HEK293 (cell line): ENCODE measurements at regions not wholly inside any gene's neighbourhood (a gene's known extent, or its start where the extent isn't known, plus 50 kb on each side); places are given as distances from the start of the nearest gene placed in this dataset.

Experiments used
- CTCF ChIA-PET: fragments of 350-600 bp; formaldehyde crosslinking; extraction: SDS; loops from one replicate; lab custom pipeline; 2021; ENCODE audit warnings: antibody characterized with exemption; lab: Yijun Ruan, JAX
- POLR2A ChIA-PET: fragments of 300-600 bp; formaldehyde crosslinking; extraction: SDS; loops from one replicate; lab custom pipeline; 2020; ENCODE audit warnings: antibody characterized with exemption, inconsistent platforms; lab: Yijun Ruan, JAX
- H3K27ac ChIP-seq: fragments of 200-500 bp; sonication (Bioruptor generic); 2 replicates; pipeline ENCODE4 v1.5.1; 2014; ENCODE audit warnings: low read depth, low read length, control low read depth, inconsistent platforms; ENCODE audit errors: extremely low read depth
- H3K36me3 ChIP-seq, 2 experiments: fragments of 200-500 bp in 1 of 2; sonication (Bioruptor generic) in 1 of 2; 1 replicate in 1 of 2; 2 replicates in 1 of 2; pipeline ENCODE4 v1.5.1; 2014 to 2017; ENCODE audit warnings: inconsistent platforms in 2 of 2, low read length in 2 of 2; ENCODE audit not compliant: control insufficient read depth in 2 of 2, insufficient read depth in 1 of 2
- H3K4me1 ChIP-seq: fragments of 200-500 bp; sonication (Bioruptor generic); 2 replicates; pipeline ENCODE4 v1.5.1; 2014; ENCODE audit warnings: mild to moderate bottlenecking, low read length, inconsistent platforms; ENCODE audit not compliant: control insufficient read depth, insufficient read depth
- H3K4me3 ChIP-seq: 2 replicates; pipeline ENCODE4 v1.5.1; 2011; ENCODE audit warnings: low read depth, mild to moderate bottlenecking, control low read depth, low read length, moderate library complexity
- H3K9me3 ChIP-seq: fragments of 200-500 bp; sonication (Bioruptor generic); 2 replicates; pipeline ENCODE4 v1.5.1; 2014; ENCODE audit warnings: low read depth, low read length, inconsistent platforms; ENCODE audit not compliant: control insufficient read depth, insufficient read depth
- HOXD13 ChIP-seq: sonication (generic); formaldehyde crosslinking; IDR thresholded peaks from 2 replicates; pipeline ENCODE4 v1.8.0; 2022; ENCODE audit warnings: missing genetic modification reagents, borderline replicate concordance
- KLF9 ChIP-seq: fragments of 450-650 bp; formaldehyde crosslinking; IDR thresholded peaks from 2 replicates; pipeline ENCODE4 v1.5.1; 2016; ENCODE audit warnings: missing biosample characterization, missing genetic modification characterization, low read depth
- PRDM1 ChIP-seq: fragments of 450-650 bp; formaldehyde crosslinking; IDR thresholded peaks from 2 replicates; pipeline ENCODE4; 2016; ENCODE audit warnings: missing biosample characterization, missing genetic modification characterization
- SETDB1 ChIP-seq: IDR thresholded peaks from one replicate; pipeline ENCODE4 v1.6.1; 2017; ENCODE audit warnings: mild to moderate bottlenecking, low read length, moderate library complexity, mixed read lengths; ENCODE audit not compliant: insufficient read length
- ZBTB1 ChIP-seq: fragments of 450-650 bp; formaldehyde crosslinking; IDR thresholded peaks from 2 replicates; pipeline ENCODE4 v1.5.1; 2016; ENCODE audit warnings: missing biosample characterization, missing genetic modification characterization
- ZNF112 ChIP-seq: fragments of 450-650 bp; formaldehyde crosslinking; IDR thresholded peaks from 2 replicates; pipeline ENCODE4 v1.5.0; 2017; ENCODE audit warnings: missing biosample characterization, missing genetic modification characterization
- ZNF121 ChIP-seq: fragments of 450-650 bp; formaldehyde crosslinking; IDR thresholded peaks from 2 replicates; pipeline ENCODE4 v1.5.1; 2016; ENCODE audit warnings: missing biosample characterization, missing genetic modification characterization
- ZNF132 ChIP-seq: fragments of 450-650 bp; formaldehyde crosslinking; IDR thresholded peaks from 2 replicates; pipeline ENCODE4 v1.5.1; 2017; ENCODE audit warnings: missing biosample characterization, missing genetic modification characterization, borderline replicate concordance
- ZNF146 ChIP-seq: fragments of 450-650 bp; formaldehyde crosslinking; IDR thresholded peaks from 2 replicates; pipeline ENCODE4 v1.5.1; 2016; ENCODE audit warnings: missing biosample characterization, missing genetic modification characterization
- ZNF155 ChIP-seq: fragments of 450-650 bp; formaldehyde crosslinking; IDR thresholded peaks from 2 replicates; pipeline ENCODE4 v1.5.1; 2016; ENCODE audit warnings: missing biosample characterization, missing genetic modification characterization
- ZNF202 ChIP-seq: fragments of 450-650 bp; formaldehyde crosslinking; IDR thresholded peaks from 2 replicates; pipeline ENCODE4 v1.5.1; 2016; ENCODE audit warnings: missing biosample characterization, missing genetic modification characterization, borderline replicate concordance
- ZNF211 ChIP-seq: fragments of 450-650 bp; formaldehyde crosslinking; IDR thresholded peaks from 2 replicates; pipeline ENCODE4 v1.5.1; 2016; ENCODE audit warnings: low read depth, missing biosample characterization, missing genetic modification characterization
- ZNF24 ChIP-seq: fragments of 450-650 bp; formaldehyde crosslinking; IDR thresholded peaks from 2 replicates; pipeline ENCODE4 v1.5.1; 2016; ENCODE audit warnings: missing biosample characterization, missing genetic modification characterization
- ZNF530 ChIP-seq: fragments of 450-650 bp; formaldehyde crosslinking; IDR thresholded peaks from 2 replicates; pipeline ENCODE4 v1.5.1; 2016; ENCODE audit warnings: low read depth, missing biosample characterization, missing genetic modification characterization
- ZNF544 ChIP-seq: fragments of 450-650 bp; formaldehyde crosslinking; IDR thresholded peaks from 2 replicates; pipeline ENCODE4 v1.5.0; 2017; ENCODE audit warnings: missing biosample characterization, missing genetic modification characterization
- ZNF664 ChIP-seq: fragments of 450-650 bp; formaldehyde crosslinking; IDR thresholded peaks from 2 replicates; pipeline ENCODE4 v1.5.1; 2016; ENCODE audit warnings: missing biosample characterization, missing genetic modification characterization
- ZNF747 ChIP-seq: fragments of 450-650 bp; formaldehyde crosslinking; IDR thresholded peaks from 2 replicates; pipeline ENCODE4 v1.5.1; 2016; ENCODE audit warnings: missing biosample characterization, missing genetic modification characterization
- ZSCAN23 ChIP-seq: fragments of 450-650 bp; formaldehyde crosslinking; IDR thresholded peaks from 2 replicates; pipeline ENCODE4 v1.5.1; 2016; ENCODE audit warnings: missing biosample characterization, missing genetic modification characterization
- ZSCAN30 ChIP-seq: fragments of 450-650 bp; IDR thresholded peaks from 2 replicates; pipeline ENCODE4 v1.5.1; 2018; ENCODE audit warnings: missing biosample characterization, mild to moderate bottlenecking, missing genetic modification characterization, moderate library complexity
- TF ChIP-seq, protein P1 (sequence below): fragments of 450-650 bp; formaldehyde crosslinking; IDR thresholded peaks from 2 replicates; pipeline ENCODE4 v1.5.1; 2017; ENCODE audit warnings: missing biosample characterization, missing genetic modification characterization
- TF ChIP-seq, protein P2 (sequence below): fragments of 450-650 bp; formaldehyde crosslinking; IDR thresholded peaks from 2 replicates; pipeline ENCODE4 v1.5.1; 2016; ENCODE audit warnings: missing biosample characterization, missing genetic modification characterization
- TF ChIP-seq, protein P3 (sequence below): fragments of 450-650 bp; formaldehyde crosslinking; IDR thresholded peaks from 2 replicates; pipeline ENCODE4 v1.5.1; 2016; ENCODE audit warnings: missing biosample characterization, missing genetic modification characterization
- TF ChIP-seq, protein P4 (sequence below): fragments of 450-650 bp; formaldehyde crosslinking; IDR thresholded peaks from 2 replicates; pipeline ENCODE4; 2016; ENCODE audit warnings: missing biosample characterization, missing genetic modification characterization
- TF ChIP-seq, protein P5 (sequence below): fragments of 450-650 bp; formaldehyde crosslinking; IDR thresholded peaks from 2 replicates; pipeline ENCODE4 v1.5.1; 2016; ENCODE audit warnings: missing biosample characterization, missing genetic modification characterization

DNA sequence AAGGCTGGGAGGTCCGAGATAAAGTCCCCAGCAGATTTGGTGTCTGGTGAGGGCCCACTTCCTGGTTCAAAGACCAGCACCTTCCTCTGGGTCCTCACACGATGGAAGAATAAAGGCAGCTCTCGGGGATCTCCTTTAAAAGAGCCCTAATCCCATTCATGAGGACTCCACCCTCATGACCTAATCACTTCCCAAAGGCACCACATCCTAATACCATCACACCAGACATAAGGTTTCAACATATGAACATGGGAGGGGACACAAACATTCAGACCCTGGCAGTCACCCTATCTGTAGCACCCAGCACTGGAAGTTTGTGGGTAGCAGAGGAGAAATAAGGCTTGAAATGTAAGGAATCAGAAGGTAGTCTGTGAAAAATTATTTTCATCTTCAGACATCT is 112.9 kb upstream of the NOCT start:
- Histone ChIP-seq H3K27ac (no peak overlapping the region), H3K36me3 (no peaks in the 10 kb centered on the region), H3K4me3 (no peak overlapping the region), H3K4me1 (peaks cover 5% of the 10 kb centered on the region; the same call in 1 of the 2 replicates), H3K9me3 (no peaks in the 10 kb centered on the region)
- TF ChIP-seq ZSCAN30 (tag by site-specific recombination) = no peak
- TF ChIP-seq ZNF202 = no peak
- TF ChIP-seq ZNF112 = no peak
- TF ChIP-seq ZNF544 = no peak
- no peak for TF ChIP-seq ZNF132 (tag by site-specific recombination)
- TF ChIP-seq, protein P1, sequence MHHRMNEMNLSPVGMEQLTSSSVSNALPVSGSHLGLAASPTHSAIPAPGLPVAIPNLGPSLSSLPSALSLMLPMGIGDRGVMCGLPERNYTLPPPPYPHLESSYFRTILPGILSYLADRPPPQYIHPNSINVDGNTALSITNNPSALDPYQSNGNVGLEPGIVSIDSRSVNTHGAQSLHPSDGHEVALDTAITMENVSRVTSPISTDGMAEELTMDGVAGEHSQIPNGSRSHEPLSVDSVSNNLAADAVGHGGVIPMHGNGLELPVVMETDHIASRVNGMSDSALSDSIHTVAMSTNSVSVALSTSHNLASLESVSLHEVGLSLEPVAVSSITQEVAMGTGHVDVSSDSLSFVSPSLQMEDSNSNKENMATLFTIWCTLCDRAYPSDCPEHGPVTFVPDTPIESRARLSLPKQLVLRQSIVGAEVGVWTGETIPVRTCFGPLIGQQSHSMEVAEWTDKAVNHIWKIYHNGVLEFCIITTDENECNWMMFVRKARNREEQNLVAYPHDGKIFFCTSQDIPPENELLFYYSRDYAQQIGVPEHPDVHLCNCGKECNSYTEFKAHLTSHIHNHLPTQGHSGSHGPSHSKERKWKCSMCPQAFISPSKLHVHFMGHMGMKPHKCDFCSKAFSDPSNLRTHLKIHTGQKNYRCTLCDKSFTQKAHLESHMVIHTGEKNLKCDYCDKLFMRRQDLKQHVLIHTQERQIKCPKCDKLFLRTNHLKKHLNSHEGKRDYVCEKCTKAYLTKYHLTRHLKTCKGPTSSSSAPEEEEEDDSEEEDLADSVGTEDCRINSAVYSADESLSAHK = no peak
- TF ChIP-seq, protein P2, sequence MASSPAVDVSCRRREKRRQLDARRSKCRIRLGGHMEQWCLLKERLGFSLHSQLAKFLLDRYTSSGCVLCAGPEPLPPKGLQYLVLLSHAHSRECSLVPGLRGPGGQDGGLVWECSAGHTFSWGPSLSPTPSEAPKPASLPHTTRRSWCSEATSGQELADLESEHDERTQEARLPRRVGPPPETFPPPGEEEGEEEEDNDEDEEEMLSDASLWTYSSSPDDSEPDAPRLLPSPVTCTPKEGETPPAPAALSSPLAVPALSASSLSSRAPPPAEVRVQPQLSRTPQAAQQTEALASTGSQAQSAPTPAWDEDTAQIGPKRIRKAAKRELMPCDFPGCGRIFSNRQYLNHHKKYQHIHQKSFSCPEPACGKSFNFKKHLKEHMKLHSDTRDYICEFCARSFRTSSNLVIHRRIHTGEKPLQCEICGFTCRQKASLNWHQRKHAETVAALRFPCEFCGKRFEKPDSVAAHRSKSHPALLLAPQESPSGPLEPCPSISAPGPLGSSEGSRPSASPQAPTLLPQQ (tag by site-specific recombination) = no peak
- TF ChIP-seq, protein P3, sequence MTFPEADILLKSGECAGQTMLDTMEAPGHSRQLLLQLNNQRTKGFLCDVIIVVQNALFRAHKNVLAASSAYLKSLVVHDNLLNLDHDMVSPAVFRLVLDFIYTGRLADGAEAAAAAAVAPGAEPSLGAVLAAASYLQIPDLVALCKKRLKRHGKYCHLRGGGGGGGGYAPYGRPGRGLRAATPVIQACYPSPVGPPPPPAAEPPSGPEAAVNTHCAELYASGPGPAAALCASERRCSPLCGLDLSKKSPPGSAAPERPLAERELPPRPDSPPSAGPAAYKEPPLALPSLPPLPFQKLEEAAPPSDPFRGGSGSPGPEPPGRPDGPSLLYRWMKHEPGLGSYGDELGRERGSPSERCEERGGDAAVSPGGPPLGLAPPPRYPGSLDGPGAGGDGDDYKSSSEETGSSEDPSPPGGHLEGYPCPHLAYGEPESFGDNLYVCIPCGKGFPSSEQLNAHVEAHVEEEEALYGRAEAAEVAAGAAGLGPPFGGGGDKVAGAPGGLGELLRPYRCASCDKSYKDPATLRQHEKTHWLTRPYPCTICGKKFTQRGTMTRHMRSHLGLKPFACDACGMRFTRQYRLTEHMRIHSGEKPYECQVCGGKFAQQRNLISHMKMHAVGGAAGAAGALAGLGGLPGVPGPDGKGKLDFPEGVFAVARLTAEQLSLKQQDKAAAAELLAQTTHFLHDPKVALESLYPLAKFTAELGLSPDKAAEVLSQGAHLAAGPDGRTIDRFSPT = no peak
- no peak for TF ChIP-seq ZNF211 (tag by site-specific recombination)
- TF ChIP-seq ZBTB1 (tag by site-specific recombination) = no peak
- no peak for TF ChIP-seq ZNF24 (tag by site-specific recombination)
- TF ChIP-seq, protein P4, sequence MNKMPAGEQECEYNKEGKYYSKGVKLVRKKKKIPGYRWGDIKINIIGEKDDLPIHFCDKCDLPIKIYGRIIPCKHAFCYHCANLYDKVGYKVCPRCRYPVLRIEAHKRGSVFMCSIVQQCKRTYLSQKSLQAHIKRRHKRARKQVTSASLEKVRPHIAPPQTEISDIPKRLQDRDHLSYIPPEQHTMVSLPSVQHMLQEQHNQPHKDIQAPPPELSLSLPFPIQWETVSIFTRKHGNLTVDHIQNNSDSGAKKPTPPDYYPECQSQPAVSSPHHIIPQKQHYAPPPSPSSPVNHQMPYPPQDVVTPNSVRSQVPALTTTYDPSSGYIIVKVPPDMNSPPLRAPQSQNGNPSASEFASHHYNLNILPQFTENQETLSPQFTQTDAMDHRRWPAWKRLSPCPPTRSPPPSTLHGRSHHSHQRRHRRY = no peak
- CTCF ChIA-PET = no interaction called here
- POLR2A ChIA-PET = no interaction called here

DNA sequence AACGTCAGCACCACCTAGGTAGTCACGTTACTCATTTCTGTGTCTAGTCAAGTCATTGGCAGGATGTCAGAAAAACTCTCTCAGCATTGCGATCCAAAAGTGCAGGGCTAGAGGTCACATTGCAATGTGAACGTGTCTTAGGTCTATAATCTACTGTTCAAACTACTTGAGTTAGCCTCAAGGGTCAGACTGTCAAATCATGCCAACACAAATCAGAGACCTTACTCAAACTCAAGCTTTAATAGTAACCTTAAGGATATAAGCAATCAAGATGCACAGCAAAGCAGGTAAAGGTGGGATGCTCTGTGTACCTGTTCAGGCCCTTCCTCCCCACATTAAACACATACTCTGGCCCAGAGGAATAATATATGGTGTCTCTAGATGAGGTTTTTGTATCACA is 114.4 kb upstream of the NOCT start:
- ChIA-PET CTCF (no interaction called here), POLR2A (no interaction called here)
- TF ChIP-seq HOXD13 (CRISPR knock-in tag) (no peak), ZSCAN30 (tag by site-specific recombination) (no peak), PRDM1 (tag by site-specific recombination) (no peak)
- no peaks in the 10 kb centered on the region for H3K36me3 ChIP-seq
- H3K27ac ChIP-seq = no peak overlapping the region
- H3K4me3 ChIP-seq = no peak overlapping the region
- H3K9me3 ChIP-seq = no peaks in the 10 kb centered on the region
- peaks cover 9% of the 10 kb centered on the region; the same call in 1 of the 2 replicates for H3K4me1 ChIP-seq

DNA sequence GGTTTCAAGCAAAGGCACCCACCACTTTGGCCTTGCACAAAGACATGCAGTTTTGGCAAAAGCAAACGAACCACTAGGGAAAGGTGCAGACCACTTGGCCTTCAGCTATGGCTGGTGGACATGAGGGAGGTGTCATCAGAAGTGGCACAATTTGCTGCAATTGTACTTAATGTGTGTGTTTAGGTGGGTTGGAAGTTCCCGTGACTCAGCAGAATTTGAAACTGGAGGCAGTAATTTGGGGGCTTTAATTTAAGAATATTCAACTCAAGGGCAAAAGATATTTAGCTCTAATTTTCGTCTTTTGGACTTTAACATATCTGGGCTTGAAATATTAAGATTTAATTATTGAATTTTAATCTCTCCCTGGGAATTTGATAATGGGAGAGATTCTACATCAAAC is 115.6 kb upstream of the NOCT start:
- H3K4me3 ChIP-seq = no peak overlapping the region
- H3K4me1 ChIP-seq = peaks cover 9% of the 10 kb centered on the region; the same call in 1 of the 2 replicates
- ChIA-PET POLR2A (no interaction called here), CTCF (no interaction called here)
- H3K9me3 ChIP-seq = no peaks in the 10 kb centered on the region
- no peaks in the 10 kb centered on the region for H3K36me3 ChIP-seq
- no peak overlapping the region for H3K27ac ChIP-seq
- no peak for TF ChIP-seq ZNF155
- TF ChIP-seq, protein P5, sequence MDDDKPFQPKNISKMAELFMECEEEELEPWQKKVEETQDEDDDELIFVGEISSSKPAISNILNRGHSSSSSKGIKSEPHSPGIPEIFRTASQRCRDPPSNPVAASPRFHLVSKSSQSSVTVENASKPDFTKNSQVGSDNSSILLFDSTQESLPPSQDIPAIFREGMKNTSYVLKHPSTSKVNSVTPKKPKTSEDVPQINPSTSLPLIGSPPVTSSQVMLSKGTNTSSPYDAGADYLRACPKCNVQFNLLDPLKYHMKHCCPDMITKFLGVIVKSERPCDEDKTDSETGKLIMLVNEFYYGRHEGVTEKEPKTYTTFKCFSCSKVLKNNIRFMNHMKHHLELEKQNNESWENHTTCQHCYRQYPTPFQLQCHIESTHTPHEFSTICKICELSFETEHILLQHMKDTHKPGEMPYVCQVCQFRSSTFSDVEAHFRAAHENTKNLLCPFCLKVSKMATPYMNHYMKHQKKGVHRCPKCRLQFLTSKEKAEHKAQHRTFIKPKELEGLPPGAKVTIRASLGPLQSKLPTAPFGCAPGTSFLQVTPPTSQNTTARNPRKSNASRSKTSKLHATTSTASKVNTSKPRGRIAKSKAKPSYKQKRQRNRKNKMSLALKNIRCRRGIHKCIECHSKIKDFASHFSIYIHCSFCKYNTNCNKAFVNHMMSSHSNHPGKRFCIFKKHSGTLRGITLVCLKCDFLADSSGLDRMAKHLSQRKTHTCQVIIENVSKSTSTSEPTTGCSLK (tag by site-specific recombination) = no peak
- no peak for TF ChIP-seq KLF9 (tag by site-specific recombination)
- no peak for TF ChIP-seq ZNF544
- TF ChIP-seq ZNF121 (tag by site-specific recombination) = no peak
- TF ChIP-seq ZNF146 (tag by site-specific recombination) = no peak
- TF ChIP-seq ZNF747 (tag by site-specific recombination) = no peak
- no peak for TF ChIP-seq ZNF530 (tag by site-specific recombination)
- TF ChIP-seq ZSCAN23 (tag by site-specific recombination) = no peak
- TF ChIP-seq ZNF664 (tag by site-specific recombination) = no peak
- TF ChIP-seq SETDB1 = no peak
